ENCODE measurements at regions not wholly inside any gene's neighbourhood (a gene's known extent, or its start where the extent isn't known, plus 50 kb on each side); places are given as distances from the start of the nearest gene placed in this dataset.
"Not testable (repeated sequence)": the region's sequence is repeated elsewhere in the genome, so short reads cannot be mapped to it uniquely, and the experiment has no call there.

GRCh38 chr14:43166163-43166562, 1340.9 kb downstream of the FSCB start:
- no peak for DNase-seq (ENCODE audit: low read depth)

GRCh38 chr14:43165651-43166050, 1341.4 kb downstream of the FSCB start:
- peak; percentile 30 for DNase-seq (ENCODE audit: low read depth)

- no peak for DNase-seq (ENCODE audit: low read depth)
These were observed 1345.6 kb downstream of the FSCB start for GRCh38 chr14:43161477-43161876.

- no peak for DNase-seq (ENCODE audit: low read depth)
These were observed 1349.4 kb downstream of the FSCB start for GRCh38 chr14:43157661-43158060.

- no peak for DNase-seq (ENCODE audit: low read depth)
These were observed 1351.2 kb downstream of the FSCB start for GRCh38 chr14:43155924-43156323.

- DNase-seq (ENCODE audit: low read depth), result no peak
These were observed 1351.8 kb downstream of the FSCB start for GRCh38 chr14:43155258-43155657.

- DNase-seq (ENCODE audit: low read depth), result no peak
These were observed 1359.6 kb downstream of the FSCB start for GRCh38 chr14:43147485-43147884.

- peak; percentile 59 for DNase-seq (ENCODE audit: low read depth)
These were observed 1361.7 kb downstream of the FSCB start for GRCh38 chr14:43145361-43145760.

GRCh38 chr14:43143106-43143505, 1364.0 kb downstream of the FSCB start:
- DNase-seq (ENCODE audit: low read depth), result no peak

GRCh38 chr14:43141636-43142191, 1365.4 kb downstream of the FSCB start:
- DNase-seq (ENCODE audit: low read depth), result no peak

GRCh38 chr14:43140453-43140852, 1366.6 kb downstream of the FSCB start:
- DNase-seq (ENCODE audit: low read depth), result no peak

GRCh38 chr14:43135877-43136411, 1371.1 kb downstream of the FSCB start:
- DNase-seq (ENCODE audit: low read depth), result no peak

- no peak for DNase-seq (ENCODE audit: low read depth)
These were observed 1374.6 kb downstream of the FSCB start for GRCh38 chr14:43132441-43132840.

GRCh38 chr14:43128429-43128828, 1378.7 kb downstream of the FSCB start:
- not testable (repeated sequence) for DNase-seq (ENCODE audit: low read depth)

GRCh38 chr14:43127874-43128273, 1379.2 kb downstream of the FSCB start:
- not testable (repeated sequence) for DNase-seq (ENCODE audit: low read depth)

GRCh38 chr14:43123544-43123943, 1383.5 kb downstream of the FSCB start:
- DNase-seq (ENCODE audit: low read depth), result no peak

- no peak for DNase-seq (ENCODE audit: low read depth)
These were observed 1387.4 kb downstream of the FSCB start for GRCh38 chr14:43119672-43120071.

- peak; percentile 8 for DNase-seq (ENCODE audit: low read depth)
These were observed 1390.7 kb downstream of the FSCB start for GRCh38 chr14:43116341-43116740.

GRCh38 chr14:43105305-43105704, 1401.8 kb downstream of the FSCB start:
- peak; percentile 1 for DNase-seq (ENCODE audit: low read depth)

- DNase-seq (ENCODE audit: low read depth), result no peak
These were observed 1416.7 kb downstream of the FSCB start for GRCh38 chr14:43090380-43090779.

GRCh38 chr14:43087666-43088065, 1419.4 kb downstream of the FSCB start:
- no peak for DNase-seq (ENCODE audit: low read depth)

GRCh38 chr14:43085819-43086218, 1421.3 kb downstream of the FSCB start:
- DNase-seq (ENCODE audit: low read depth), result no peak

- DNase-seq (ENCODE audit: low read depth), result not testable (repeated sequence)
These were observed 1439.7 kb downstream of the FSCB start for GRCh38 chr14:43067372-43067771.

GRCh38 chr14:43056106-43056505, 1449.4 kb downstream of the LRFN5 start:
- DNase-seq (ENCODE audit: low read depth), result no peak

All from ELR (cell line).